ENCODE measurements at regions not wholly inside any gene's neighbourhood (a gene's known extent, or its start where the extent isn't known, plus 50 kb on each side); places are given as distances from the start of the nearest gene placed in this dataset.

GRCh38 chr2:133841900-133842299 is 273.6 kb upstream of the NCKAP5 start:
- TF ChIP-seq CTCF (IDR thresholded peaks at IDR 0.05) (no peak), POLR2A (IDR thresholded peaks at IDR 0.05; ENCODE audit: low read depth) (no peak), POLR2AphosphoS5 (IDR thresholded peaks at IDR 0.05) (no peak)

Data from esophagus muscularis mucosa (tissue), 3 donors.